COLO829 (cell line): ENCODE measurements at regions not wholly inside any gene's neighbourhood (a gene's known extent, or its start where the extent isn't known, plus 50 kb on each side); places are given as distances from the start of the nearest gene placed in this dataset.

Source experiments
- DNase-seq: peaks from one replicate; pipeline ENCODE4 v3.0.0; 2012; ENCODE audit warnings: low spot score

- no peak for DNase-seq
These were observed 218.8 kb downstream of the TEX29 start for GRCh38 chr13:111539252-111539651.

GRCh38 chr13:111539791-111540446, 219.5 kb downstream of the TEX29 start:
- DNase-seq: no peak

- no peak for DNase-seq
These were observed 220.0 kb downstream of the TEX29 start for GRCh38 chr13:111540486-111540885.

GRCh38 chr13:111541345-111541744, 220.9 kb downstream of the TEX29 start:
- DNase-seq: no peak

GRCh38 chr13:111541752-111542529, 221.5 kb downstream of the TEX29 start:
- no peak for DNase-seq

GRCh38 chr13:111542530-111543341, 222.3 kb downstream of the TEX29 start:
- no peak for DNase-seq

GRCh38 chr13:111546921-111547675, 226.7 kb downstream of the TEX29 start:
- no peak for DNase-seq

- no peak for DNase-seq
These were observed 227.4 kb downstream of the TEX29 start for GRCh38 chr13:111547726-111548273.

GRCh38 chr13:111548301-111548700, 227.9 kb downstream of the TEX29 start:
- no peak for DNase-seq

- no peak for DNase-seq
These were observed 228.4 kb downstream of the TEX29 start for GRCh38 chr13:111548805-111549204.

- no peak for DNase-seq
These were observed 229.0 kb downstream of the TEX29 start for GRCh38 chr13:111549464-111549863.

- DNase-seq: no peak
These were observed 229.6 kb downstream of the TEX29 start for GRCh38 chr13:111550062-111550461.

GRCh38 chr13:111551204-111551820, 230.9 kb downstream of the TEX29 start:
- DNase-seq: no peak

GRCh38 chr13:111552891-111553655, 232.6 kb downstream of the TEX29 start:
- no peak for DNase-seq

- no peak for DNase-seq
These were observed 234.3 kb downstream of the TEX29 start for GRCh38 chr13:111554539-111555267.

- no peak for DNase-seq
These were observed 234.9 kb downstream of the TEX29 start for GRCh38 chr13:111555268-111555808.

- no peak for DNase-seq
These were observed 235.5 kb downstream of the TEX29 start for GRCh38 chr13:111555903-111556302.

GRCh38 chr13:111556496-111556895, 236.1 kb downstream of the TEX29 start:
- DNase-seq: no peak

- DNase-seq: no peak
These were observed 237.7 kb downstream of the TEX29 start for GRCh38 chr13:111557921-111558699.
